Heart left ventricle (tissue), 16 donors: ENCODE measurements at regions not wholly inside any gene's neighbourhood (a gene's known extent, or its start where the extent isn't known, plus 50 kb on each side); places are given as distances from the start of the nearest gene placed in this dataset.

ENCODE experiments used
- ATAC-seq, 4 donors: fragments of 200-7000 bp; cut with Tn5 transposase; one replicate each; pipeline ENCODE4 v1.9.1; 2020 to 2022; ENCODE audit warnings: moderate library complexity in 4 of 4, mild to moderate bottlenecking in 3 of 4, moderate number of reproducible peaks in 1 of 4
- DNase-seq, 5 donors: peaks; one replicate each; pipeline ENCODE4 v3.0.0-alpha.2; 2020
- H3K27ac ChIP-seq, 12 donors: fragments of 200-600 bp; sonication (generic) in 4 of 12; one replicate each; pipeline versions ENCODE4 v1.5.0 to v1.8.0; 2016 to 2022; ENCODE audit warnings: mild to moderate bottlenecking in 2 of 12
- H3K27me3 ChIP-seq, 9 donors: fragments of 200-600 bp; sonication (generic) in 2 of 9; one replicate each; pipeline versions ENCODE4 v1.5.1 to v1.8.0; 2016 to 2022; ENCODE audit warnings: mild to moderate bottlenecking in 3 of 9
- H3K36me3 ChIP-seq, 9 donors: fragments of 200-600 bp; sonication (generic) in 2 of 9; one replicate each; pipeline versions ENCODE4 v1.5.0 to v1.8.0; 2018 to 2022; ENCODE audit warnings: mild to moderate bottlenecking in 2 of 9
- H3K4me1 ChIP-seq, 12 donors: fragments of 200-600 bp; sonication (generic) in 4 of 12; one replicate each; pipeline versions ENCODE4 v1.5.0 to v1.8.0; 2016 to 2022; ENCODE audit warnings: mild to moderate bottlenecking in 3 of 12
- H3K4me3 ChIP-seq, 12 donors: fragments of 200-600 bp; sonication (generic) in 4 of 12; one replicate each; pipeline versions ENCODE4 v1.5.0 to v1.8.0; 2017 to 2022; ENCODE audit warnings: mild to moderate bottlenecking in 9 of 12, moderate library complexity in 4 of 12
- H3K9me3 ChIP-seq, 12 donors: fragments of 200-600 bp; sonication (generic) in 4 of 12; one replicate each; pipeline versions ENCODE4 v1.5.0 to v1.8.0; 2016 to 2022; ENCODE audit warnings: mild to moderate bottlenecking in 1 of 12
- CTCF ChIP-seq, 12 donors: fragments of 200-600 bp; sonication (generic) in 4 of 12; IDR thresholded peaks; one replicate each; pipeline versions ENCODE4 v1.5.0 to v1.8.0; 2018 to 2022; ENCODE audit warnings: antibody characterized with exemption in 12 of 12, mild to moderate bottlenecking in 5 of 12
- POLR2A ChIP-seq, 2 donors: fragments of 450-650 bp; IDR thresholded peaks; one replicate each; pipeline ENCODE4 v1.6.1; 2017; ENCODE audit warnings: antibody characterized with exemption in 2 of 2, mild to moderate bottlenecking in 2 of 2, moderate library complexity in 2 of 2
- WGBS, 4 donors: extraction: QIAGEN DNeasy Blood & Tissue Kit in 2 of 4; methylation state at CpG; one replicate each; pipeline versions ENCODE4 v1.1.5 to v1.1.7; 2013 to 2018; 5-methylcytosine and 5-hydroxymethylcytosine counted together
- intact Hi-C, 10 donors: fragments of 100-400 bp; cut with DNase I; formaldehyde crosslinking; loops; one replicate each; pipeline versions ENCODE4 v1.11.1 to v1.14.2; 2022
- donor health status: ischemic (EF 13 %, LVEDD 7.1; RV severe dilation, severe dysfunction).
- donor health status: healthy with polysubstance abuse.
- donor health status: DM: no; HTN: yes; CAD: no.
- donor health status: DM: no; HTN: no; CAD: no.
- donor health status: ischemic (EF 25% LVEDD 6.9; RV normal size, moderate dysfunction).
- donor health status: ischemic (EF 25% LVEDD 5.7; RV mildly dilated, moderate dysfunction).
- donor health status: healthy.
- donor health status: DM: yes; HTN: yes; CAD: no.
- donor health status: ischemic (EF 35%, LVEDD 5.7; RV mildly dilated, moderate dysfunction).
- donor health status: nonischemic (EF 11% LVEDD 7.7; RV severe dilation, severe dysfunction).
- donor health status: DM: yes; HTN: yes; CAD: no.
- donor health status: PGD.
- donor health status: ischemic (EF 29% LVEDD 5.4; RV normal size, mild dysfunction).
- donor health status: nonischemic (EF 23%, LVEDD 6.1; RV moderate dilation, normal function).

GRCh38 chr11:115887316-115887715 is 383.1 kb upstream of the CADM1 start:
- DNase-seq (no peak), ATAC-seq (no peak)
- H3K36me3 ChIP-seq, result no peaks in the 10 kb centered on the region
- H3K27ac ChIP-seq, result no peak overlapping the region
- WGBS, 4 donors, result 92 to 96% (median 95%) methylated on average over 13 of the region's 13 CpGs
- H3K4me1 ChIP-seq, result peaks cover 0 to 29% (median 15%) of the 10 kb centered on the region in 12 donors
- peaks cover 0 to under 1% (median 0%) of the 10 kb centered on the region in 12 donors for H3K9me3 ChIP-seq
- no peak overlapping the region for H3K4me3 ChIP-seq
- intact Hi-C loops, result no loop called here
- no peak for TF ChIP-seq CTCF (IDR thresholded peaks at IDR 0.05)
- no peak for TF ChIP-seq POLR2A (IDR thresholded peaks at IDR 0.05)
- no peaks in the 10 kb centered on the region for H3K27me3 ChIP-seq

GRCh38 chr11:115886422-115886733 is 382.2 kb upstream of the CADM1 start:
- Histone ChIP-seq H3K27ac (no peak overlapping the region), H3K4me3 (no peak overlapping the region), H3K9me3 (peaks cover 0 to 10% (median 1%) of the 10 kb centered on the region in 12 donors), H3K27me3 (no peaks in the 10 kb centered on the region), H3K36me3 (no peaks in the 10 kb centered on the region), H3K4me1 (peaks cover 0 to 29% (median 15%) of the 10 kb centered on the region in 12 donors)
- 69 to 81% (median 75%) methylated on average over 3 to 5 of the region's 5 CpGs for WGBS, 4 donors
- TF ChIP-seq POLR2A (IDR thresholded peaks at IDR 0.05), result no peak
- TF ChIP-seq CTCF (IDR thresholded peaks at IDR 0.05), result no peak
- intact Hi-C loops, result no loop called here
- no peak for DNase-seq
- no peak for ATAC-seq

GRCh38 chr11:115885535-115886421 is 381.6 kb upstream of the CADM1 start:
- H3K27me3 ChIP-seq, result no peaks in the 10 kb centered on the region
- TF ChIP-seq CTCF (IDR thresholded peaks at IDR 0.05) (no peak), POLR2A (IDR thresholded peaks at IDR 0.05) (no peak)
- H3K4me3 ChIP-seq, result no peak overlapping the region
- no peak for DNase-seq
- no peak for ATAC-seq
- H3K36me3 ChIP-seq, result no peaks in the 10 kb centered on the region
- intact Hi-C loops, result no loop called here
- H3K27ac ChIP-seq, result peak overlapping the region in 7 of 12 donors; percentile 2 to 69 (median 27)
- H3K4me1 ChIP-seq, result peaks cover 0 to 29% (median 15%) of the 10 kb centered on the region in 12 donors
- peaks cover 0 to 16% (median 4%) of the 10 kb centered on the region in 12 donors for H3K9me3 ChIP-seq
- 55 to 63% (median 59%) methylated on average over 8 of the region's 8 CpGs for WGBS, 4 donors

DNA sequence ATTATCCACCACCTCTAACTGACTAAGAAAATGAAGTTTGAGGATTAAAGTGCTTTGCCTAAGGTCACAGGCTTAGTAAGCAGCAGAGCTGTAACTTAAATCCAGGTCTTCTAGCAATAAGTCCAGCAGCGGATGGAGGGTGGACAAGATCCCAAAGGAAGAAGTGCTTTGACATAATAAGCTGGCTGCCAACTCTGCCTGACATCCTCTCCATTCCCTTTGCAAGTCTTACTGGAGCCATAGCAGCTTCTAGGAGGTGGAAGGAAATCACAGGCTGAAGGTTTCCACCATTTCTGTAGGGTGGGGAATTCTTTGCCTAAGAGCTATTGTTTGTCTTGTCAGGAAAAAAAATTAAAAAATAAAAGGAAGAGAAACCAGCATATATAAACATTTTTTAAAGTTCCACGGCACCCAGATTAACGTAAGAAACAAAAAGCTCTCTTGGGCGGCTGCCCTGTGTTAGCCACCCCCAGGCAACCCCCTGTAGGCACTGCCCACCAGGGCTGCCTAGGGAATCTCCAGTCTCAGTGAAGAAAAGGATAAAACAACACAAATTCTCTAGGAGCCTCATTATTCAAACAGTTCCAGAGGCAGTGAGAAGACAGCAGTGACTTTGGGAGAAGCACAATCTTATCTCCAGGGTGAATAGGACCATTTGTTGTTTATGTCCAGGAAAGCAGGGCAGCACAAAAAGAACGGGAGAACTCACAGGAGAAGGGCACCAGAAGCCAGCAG is 380.8 kb upstream of the CADM1 start:
- DNase-seq (no peak), ATAC-seq (peak in 1 of 4 donors; percentile 24)
- WGBS, 4 donors, result 42 to 56% (median 49%) methylated on average over 5 of the region's 5 CpGs
- Histone ChIP-seq H3K27me3 (no peaks in the 10 kb centered on the region), H3K4me3 (no peak overlapping the region), H3K4me1 (peaks cover 0 to 29% (median 15%) of the 10 kb centered on the region in 12 donors), H3K36me3 (no peaks in the 10 kb centered on the region), H3K27ac (peak overlapping the region in 6 of 12 donors; percentile 2 to 69 (median 34)), H3K9me3 (peaks cover 0 to 19% (median 7%) of the 10 kb centered on the region in 12 donors)
- TF ChIP-seq POLR2A (IDR thresholded peaks at IDR 0.05) (no peak), CTCF (IDR thresholded peaks at IDR 0.05) (no peak)
- intact Hi-C loops, result no loop called here
